ENCODE measurements at regions not wholly inside any gene's neighbourhood (a gene's known extent, or its start where the extent isn't known, plus 50 kb on each side); places are given as distances from the start of the nearest gene placed in this dataset.

DNA sequence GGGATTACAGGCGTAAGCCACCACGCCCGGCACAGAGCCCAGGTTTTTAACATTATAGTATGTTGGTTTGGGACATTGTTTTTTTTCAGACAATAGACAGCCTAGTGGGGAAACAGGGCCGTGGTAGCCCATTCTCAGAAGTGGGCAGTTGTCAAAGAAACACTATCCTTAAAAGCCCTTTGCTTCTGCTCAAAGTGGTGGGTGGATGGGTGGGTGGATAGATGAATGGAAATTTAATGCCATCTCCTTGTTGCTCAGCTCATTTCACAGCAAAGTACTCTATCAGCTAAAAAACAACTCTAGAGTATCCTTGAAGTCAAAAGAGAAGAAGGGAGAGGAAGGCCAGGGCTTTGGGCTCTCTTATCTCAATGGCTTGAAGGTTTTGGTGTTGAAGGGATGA is 137.8 kb downstream of the RRAGC start:
- in situ Hi-C loops (cut with HindIII; ENCODE audit: low sequenced_read_pairs), result no loop called here

DNA sequence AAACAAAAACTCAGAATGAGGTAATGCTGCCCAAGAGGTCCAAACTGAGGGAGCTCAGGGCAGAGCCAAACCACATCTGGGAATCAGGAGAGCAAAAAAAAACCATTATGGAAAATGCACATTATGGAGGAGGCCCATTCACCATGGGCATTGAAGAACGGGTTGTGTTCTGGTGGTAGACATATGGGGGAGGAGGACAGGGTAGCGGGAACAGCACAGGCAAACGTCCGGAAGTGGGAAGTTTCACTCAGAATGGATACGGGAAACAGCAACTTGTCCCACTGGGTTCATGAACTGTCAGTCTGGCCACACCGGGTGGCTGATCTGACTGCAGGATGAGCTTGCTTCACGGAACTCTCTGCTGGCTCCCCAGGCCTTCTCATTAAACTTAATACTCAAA is 139.7 kb downstream of the RRAGC start:
- in situ Hi-C loops (cut with HindIII; ENCODE audit: low sequenced_read_pairs), result no loop called here

DNA sequence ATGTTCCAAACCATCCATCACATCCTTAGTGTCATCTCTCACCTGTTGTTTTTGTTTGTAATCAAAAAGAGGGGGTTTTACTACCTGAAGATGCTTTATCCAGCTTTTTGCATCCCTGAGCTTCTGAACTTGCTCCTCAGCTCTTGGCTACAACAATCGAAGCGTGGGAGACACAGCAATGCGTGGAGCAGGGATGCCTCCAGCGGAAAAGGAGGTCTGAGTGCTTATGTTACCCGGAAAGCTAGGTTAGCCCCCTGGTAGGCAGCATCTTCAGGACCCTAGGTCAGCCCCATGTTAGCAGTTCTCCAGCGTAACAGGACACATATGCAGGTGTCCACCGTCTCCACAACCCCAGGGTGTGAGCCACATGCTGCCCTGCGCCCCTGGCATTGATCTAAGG is 141.5 kb downstream of the RRAGC start:
- in situ Hi-C loops (cut with HindIII; ENCODE audit: low sequenced_read_pairs), result no loop called here

DNA sequence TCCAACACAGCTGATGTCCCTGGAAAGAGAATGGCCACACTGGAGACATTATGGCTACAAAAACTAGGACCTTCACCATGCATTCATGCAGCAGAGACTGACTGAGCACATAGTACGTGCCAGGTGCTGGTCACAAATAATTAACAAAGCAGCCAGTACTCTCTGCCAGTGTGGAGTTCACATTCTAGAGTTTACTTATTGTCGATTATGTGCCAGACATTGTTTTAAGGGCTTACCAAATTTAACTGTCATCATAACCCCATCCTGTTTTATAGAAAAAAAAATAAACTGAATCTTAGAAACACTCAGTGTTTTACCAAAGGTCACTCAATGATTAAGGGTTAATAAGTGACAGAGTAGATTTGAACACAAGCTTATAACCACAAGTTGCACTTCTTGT is 143.3 kb downstream of the RRAGC start:
- in situ Hi-C loops (cut with HindIII; ENCODE audit: low sequenced_read_pairs), result no loop called here

DNA sequence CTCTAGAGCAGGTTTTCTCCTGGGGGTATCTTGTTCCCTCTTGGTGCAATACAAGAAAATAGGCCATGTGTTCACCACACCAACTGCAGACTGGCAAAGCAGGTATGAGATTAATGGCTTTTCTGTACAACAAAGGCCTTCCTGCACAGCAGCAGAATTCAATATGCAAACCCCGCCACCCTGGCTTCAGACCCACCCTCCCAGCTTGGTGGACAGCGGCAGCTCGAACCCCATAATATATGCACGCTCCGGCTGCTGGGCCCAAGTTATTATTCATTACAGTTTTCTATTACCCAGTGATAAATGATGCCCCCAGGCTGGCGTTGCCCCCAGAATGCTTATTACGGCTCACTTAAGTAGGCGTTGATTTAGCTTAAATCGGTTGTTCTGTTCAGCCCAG is 144.2 kb downstream of the RRAGC start:
- in situ Hi-C loops (cut with HindIII; ENCODE audit: low sequenced_read_pairs), result no loop called here

DNA sequence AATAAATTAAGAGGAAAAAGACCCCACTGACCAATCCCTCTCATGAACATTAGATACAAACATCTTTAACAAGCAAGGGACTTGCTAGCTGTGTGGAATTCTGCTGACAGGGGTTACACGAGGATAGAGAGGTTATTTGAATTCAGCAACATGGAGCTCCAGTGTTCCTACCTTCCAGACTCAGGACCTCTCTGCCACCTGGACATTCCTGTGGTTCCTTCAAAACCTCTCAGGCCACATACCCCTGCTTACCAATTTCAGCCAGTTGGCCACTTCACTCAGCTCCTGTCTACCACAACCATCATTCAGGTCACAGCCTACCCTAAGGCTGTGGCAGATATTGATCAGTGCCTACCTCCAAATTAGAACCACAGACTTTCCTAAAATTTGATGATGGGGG is 147.5 kb downstream of the RRAGC start:
- in situ Hi-C loops (cut with HindIII; ENCODE audit: low sequenced_read_pairs), result no loop called here

DNA sequence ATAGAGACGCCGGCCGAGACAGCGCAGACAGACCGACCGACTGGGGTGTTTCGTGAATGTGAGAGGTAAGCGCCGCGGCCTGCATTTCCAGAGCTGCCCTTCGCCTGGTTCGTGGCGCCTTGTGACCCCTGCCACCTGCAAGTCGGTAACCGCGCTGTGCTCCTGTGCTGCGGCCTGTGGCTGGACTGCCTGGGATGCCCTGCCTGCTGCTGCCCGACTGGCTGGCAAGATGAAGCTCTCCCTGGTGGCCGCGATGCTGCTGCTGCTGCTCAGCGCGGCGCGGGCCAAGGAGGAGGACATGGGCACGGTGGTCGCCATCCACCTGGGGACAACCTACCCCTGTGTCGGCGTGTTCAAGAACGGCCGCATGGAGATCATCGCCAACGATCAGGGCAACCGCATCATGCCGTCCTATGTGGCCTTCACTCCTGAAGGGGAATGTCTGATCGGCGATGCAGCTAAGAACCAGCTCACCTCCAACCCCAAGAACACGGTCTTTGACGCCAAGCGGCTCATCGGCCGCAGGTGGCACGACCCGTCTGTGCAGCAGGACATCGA is 150.8 kb downstream of the RRAGC start:
- in situ Hi-C loops (cut with HindIII; ENCODE audit: low sequenced_read_pairs), result no loop called here

DNA sequence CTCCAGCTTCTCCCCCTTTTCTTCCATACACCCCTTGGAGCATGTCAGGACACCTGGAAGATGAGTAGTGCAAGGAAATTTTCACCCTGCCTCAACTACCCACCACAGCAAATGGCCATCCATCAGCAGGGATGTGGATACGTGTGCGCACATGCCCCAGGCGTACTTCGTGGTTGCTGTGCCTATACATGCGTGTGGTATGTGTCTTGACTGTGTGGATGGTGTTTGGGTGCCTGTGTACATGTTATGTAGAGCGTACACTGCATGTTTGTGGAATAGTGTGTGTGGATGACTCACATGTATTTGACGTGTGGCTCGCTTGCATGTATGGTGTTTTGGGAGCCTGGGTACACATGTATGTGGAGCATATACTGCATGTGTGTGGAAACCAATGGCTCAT is 158.5 kb downstream of the RRAGC start:
- in situ Hi-C loops (cut with HindIII; ENCODE audit: low sequenced_read_pairs), result no loop called here

DNA sequence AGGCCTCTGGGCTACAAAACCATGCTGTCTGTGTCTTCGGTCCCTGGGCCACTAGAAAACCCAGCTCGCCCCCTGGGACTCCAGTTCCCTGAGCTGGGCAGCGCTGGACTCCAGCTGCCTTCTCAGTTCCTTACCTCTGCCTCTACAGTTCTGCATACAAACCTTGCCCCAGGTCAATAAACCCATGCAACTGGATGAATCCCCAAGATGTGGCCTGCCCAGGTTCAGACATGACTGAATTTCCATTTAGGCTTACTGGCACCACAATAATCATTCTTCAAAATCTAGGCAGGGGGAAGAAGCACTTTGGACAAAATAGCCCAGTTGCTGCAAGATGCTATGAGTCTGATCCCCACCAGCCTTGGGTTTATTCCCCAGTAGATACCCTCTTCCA is 159.5 kb downstream of the RRAGC start:
- in situ Hi-C loops (cut with HindIII; ENCODE audit: low sequenced_read_pairs), result no loop called here

DNA sequence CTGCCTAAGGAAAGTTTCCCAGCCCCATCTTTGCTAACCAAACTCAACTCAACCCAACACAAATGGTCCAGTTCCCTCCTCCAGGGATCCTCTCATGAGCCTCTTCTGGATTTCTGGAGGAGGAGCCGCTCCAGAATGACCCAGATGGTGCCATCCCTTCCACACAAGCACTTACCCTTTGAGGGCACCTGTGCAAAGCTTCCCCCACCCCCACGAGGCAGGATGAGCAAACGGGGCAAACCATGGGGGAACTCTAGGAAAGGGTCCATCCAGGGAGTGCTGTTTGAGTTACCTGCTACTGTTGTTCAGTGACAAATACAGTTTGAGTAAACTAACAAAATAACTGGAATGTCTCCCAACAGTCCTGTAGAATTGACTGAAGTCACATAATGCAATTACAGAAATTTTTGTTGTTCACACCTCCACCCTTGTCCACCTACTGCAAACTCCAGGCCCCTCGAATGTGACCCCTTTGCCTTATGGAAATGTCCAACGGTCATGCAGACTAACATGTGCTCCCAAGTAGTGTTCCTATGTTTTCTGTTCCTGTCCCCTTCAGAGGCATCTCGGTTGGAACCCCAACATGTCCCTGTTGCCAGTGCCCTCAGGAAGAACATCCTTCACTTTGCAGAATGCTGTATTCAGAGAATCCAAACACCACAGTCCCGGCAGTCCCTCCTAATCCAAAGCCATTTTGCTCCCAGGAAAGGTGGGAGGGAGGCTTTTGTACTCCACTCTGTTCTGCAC is 160.1 kb downstream of the RRAGC start:
- in situ Hi-C loops (cut with HindIII; ENCODE audit: low sequenced_read_pairs), result no loop called here

DNA sequence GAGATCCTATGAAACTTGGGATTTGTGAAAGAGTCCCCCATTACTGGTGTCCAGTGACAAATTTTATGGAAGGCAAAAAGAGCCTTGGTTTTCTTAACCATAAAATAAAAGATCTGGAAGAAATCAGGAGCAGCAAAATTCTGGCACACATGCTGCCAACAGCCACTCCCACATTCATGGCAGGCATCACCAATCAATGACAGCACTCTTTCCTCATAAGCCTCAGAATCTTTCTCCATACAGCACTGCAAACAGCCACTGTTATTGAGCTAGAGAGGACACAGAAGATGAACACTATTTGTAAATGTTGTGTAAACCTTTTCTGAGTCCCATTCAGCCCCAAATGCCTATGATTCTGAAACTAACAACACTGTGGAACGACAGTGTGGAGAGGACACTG is 162.2 kb downstream of the RRAGC start:
- in situ Hi-C loops (cut with HindIII; ENCODE audit: low sequenced_read_pairs), result no loop called here

DNA sequence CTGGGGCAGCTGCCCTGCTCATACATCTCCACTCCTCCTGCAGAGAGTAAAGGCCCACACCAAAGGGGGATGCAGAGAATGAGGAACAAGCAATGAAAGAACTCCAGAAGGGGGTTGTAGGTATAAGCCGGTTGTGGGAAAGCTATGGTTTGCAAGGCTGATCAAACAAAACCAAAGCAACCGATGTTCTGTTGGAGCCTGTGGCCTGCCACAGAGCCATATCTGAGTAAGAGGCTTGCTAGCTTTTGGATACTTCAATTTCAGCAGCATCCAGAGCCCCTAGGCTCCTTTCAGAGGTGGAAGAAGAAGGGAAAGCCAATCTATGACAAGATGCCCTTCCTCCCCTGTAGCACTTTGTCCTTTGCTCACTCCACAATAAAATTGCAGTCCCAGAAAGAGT is 163.2 kb downstream of the RRAGC start:
- in situ Hi-C loops (cut with HindIII; ENCODE audit: low sequenced_read_pairs), result no loop called here

DNA sequence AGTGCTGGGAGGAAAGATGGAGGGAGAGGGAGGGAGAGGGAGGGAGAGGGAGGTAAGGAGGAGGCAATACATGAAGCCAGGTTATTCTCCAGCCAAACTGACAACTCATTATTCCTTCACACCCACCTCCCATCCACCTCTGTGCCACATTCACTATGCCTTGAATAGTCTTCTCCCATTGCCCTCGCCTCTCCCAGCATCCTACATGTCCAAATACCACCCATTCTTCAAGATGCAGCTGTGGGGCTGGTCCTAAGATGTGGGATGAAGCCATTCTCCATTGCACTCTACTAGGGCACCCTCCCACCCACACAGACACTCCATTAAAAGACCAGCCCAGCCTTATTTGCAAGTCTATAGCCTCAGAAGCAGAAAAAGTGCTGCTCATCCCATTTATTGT is 165.8 kb downstream of the RRAGC start:
- in situ Hi-C loops (cut with HindIII; ENCODE audit: low sequenced_read_pairs), result no loop called here

DNA sequence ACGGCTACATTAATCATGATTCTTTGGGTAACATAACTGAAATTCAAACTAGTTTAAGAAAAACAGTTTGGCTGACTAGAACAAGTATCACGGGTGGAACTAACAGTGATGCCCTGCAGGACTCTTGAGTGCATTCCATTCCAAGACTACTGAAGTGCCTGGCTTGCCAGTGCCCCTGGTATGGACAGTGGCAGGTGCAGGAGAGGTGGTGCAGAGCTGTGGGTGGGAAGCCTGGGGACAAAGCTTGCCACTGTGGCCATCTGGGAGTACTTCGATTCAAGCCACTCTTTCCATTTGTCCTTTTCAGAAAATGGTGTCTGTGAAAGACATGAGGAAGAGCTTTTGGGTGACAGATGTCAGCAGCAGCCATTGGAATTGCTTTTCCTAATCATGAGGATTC is 166.5 kb downstream of the RRAGC start:
- in situ Hi-C loops (cut with HindIII; ENCODE audit: low sequenced_read_pairs), result no loop called here

DNA sequence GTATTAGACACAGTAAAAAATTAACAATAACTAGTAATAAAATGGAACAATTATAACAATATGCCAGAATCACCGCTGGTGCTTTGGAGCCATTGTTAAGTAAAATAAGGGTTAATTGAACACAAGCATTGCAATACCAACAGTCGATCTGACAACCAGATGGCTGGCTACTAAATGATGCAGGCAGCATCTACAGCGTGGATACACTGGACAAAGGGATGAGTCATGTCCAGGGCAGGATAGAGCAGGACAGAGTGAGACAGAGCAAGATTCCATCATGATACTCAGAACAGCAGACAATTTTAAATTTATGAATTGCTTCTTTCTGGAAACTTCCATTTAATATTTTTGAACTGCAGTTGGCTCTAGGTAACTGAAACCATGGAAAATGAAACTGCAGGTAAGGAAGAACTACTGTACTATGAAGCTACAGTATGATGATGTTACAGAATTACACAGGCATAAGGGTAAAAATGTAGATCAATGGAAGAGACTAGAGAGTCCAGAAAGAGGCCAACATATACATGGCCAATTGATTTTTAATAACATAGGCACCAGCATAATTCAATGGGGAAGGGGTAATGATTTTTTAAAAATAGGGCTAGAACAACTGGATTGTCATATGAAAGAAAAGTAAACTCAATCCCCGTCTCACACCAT is 168.7 kb downstream of the RRAGC start:
- in situ Hi-C loops (cut with HindIII; ENCODE audit: low sequenced_read_pairs), result no loop called here

DNA sequence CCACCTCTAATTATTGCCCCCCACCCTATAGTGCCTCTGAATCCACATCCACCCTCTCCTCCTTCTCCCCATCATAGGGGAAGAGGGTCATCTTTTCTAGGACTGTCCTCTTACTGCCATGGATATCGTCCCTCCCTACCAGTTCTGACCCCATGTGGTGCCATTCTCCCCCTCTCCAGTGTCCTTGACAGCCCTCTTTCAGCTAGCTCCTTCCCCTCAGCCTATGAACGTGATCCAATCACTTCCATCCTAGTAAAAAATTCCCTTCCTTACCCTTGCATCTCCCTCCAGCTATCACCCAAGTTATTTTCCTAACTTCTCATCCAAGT is 172.7 kb downstream of the RRAGC start:
- in situ Hi-C loops (cut with HindIII; ENCODE audit: low sequenced_read_pairs), result no loop called here

DNA sequence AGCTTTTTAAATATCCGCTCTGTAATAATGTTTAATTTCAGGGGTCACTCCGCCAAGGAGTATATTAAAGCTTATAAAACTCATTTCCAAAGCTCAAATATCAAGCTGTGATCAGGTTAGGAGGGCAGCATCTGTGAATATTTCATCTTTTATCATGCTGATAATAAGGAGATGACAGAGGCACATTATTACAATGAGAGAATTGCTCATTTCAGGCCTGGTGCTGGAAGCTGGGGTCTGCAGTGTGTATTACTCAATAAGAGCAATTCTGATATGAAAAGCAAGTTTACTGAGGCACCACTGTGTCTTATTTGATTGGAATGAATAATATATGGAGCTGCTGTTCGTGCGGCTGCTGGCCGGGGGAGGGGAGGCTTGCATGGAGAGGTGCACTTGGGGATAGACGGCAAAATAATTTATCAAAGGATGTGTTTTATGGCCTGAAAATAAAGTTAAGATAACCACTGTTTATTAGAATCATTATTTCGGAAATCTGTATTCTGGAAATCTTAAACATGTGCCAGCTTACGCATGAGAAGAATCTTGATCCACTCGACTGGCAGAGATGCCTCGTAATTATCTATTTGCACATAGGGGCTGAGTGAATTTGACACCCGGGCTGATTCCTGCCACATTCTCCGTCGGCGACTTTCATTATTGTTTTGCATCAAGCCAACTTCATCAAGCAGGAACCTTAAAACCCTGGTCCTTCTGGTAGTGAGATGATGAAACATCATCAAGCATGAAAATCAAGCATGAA is 173.2 kb downstream of the RRAGC start:
- in situ Hi-C loops (cut with HindIII; ENCODE audit: low sequenced_read_pairs), result no loop called here

DNA sequence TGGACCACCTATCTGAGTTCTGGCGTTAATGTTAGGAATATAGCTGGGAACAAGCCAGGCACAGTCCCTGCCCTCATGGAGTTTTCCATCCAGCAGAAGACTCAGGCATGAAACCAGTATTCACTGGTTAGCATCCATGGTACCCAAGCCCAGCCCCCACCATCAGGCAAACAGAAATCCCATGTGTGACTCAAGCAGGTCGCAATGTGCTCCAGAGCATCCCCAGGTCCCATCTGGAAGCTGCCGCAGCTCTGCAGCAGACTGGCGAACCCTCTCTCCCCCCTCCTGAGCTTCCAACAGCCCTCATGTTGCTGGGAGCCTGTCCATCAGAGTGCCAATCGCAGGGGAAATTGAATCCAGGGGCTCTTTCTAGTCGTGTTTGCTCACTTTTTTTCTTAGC is 174.2 kb downstream of the RRAGC start:
- in situ Hi-C loops (cut with HindIII; ENCODE audit: low sequenced_read_pairs), result no loop called here

DNA sequence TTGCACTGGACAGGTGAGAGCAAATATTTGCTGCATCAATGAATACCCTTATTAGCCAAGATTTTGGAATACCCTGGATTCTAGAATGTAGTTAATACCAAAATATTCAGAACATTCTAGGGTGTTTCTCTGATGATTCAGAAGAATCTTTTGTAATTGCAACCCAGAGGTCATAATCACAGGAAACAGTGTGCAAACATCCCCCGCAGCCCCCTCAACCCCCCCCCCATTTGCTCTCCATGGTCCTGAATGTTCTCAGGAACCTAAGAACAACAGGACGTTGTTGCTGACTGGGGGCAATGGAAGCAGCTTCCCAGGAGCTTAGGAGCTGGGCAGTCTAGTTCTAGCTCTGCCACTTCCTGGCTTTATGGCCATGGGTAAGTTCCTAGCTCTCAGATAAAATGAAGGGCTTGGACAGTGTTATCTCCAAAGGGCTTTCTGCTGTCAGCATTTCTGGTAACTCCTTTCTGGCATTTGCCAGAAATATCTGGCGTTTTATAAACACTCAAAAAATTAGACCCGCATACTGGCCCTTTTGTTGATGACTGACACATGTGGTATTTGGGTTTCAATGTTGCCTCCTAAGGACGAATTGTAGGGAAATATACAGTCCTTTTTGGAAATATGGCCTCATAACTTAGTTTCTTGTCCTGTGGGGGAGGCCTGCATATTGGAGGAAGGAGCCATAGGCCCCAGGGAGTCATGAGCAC is 178.6 kb downstream of the RRAGC start:
- in situ Hi-C loops (cut with HindIII; ENCODE audit: low sequenced_read_pairs), result no loop called here

DNA sequence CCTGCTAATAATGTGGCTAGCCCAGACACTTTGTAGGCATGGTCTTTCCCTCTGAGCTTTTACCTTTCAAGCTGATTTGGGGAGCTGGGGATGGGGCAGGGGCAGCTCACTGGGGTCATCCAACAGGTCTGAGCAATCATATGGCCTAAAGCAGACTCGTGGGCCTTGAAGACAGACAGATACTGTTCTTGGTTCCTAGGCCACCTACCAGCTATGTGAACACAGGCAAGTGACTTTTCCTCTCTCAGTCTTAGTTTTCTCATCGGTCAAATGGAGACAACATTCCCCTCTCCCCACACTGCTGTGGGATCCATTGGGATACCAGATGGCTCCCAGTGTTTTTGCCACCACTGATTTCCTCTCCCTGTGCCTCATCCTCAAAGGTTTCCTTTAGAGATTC is 181.8 kb downstream of the RRAGC start:
- in situ Hi-C loops (cut with HindIII; ENCODE audit: low sequenced_read_pairs), result no loop called here

DNA sequence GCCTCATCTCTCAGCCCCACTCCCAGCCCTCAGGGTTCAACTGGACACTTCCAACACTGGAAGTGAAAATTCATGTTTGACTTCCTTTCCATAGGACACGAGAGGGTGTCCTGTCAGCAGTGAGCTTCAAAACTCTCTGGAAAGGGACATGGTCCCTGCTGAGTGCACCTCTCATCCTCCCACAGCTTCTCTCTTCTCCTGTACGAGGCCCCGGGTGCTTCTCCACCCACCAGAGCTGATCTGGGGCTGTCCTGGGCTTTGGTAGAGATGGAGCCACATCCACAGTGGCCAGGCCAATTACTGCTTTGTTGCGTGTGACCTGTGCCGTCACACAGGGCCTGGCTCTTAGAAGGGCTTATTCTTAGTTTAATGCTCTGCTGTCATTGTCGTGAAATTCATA is 182.3 kb downstream of the RRAGC start:
- in situ Hi-C loops (cut with HindIII; ENCODE audit: low sequenced_read_pairs), result no loop called here

All from DLD1 (cell line).